ENCODE measurements at regions not wholly inside any gene's neighbourhood (a gene's known extent, or its start where the extent isn't known, plus 50 kb on each side); places are given as distances from the start of the nearest gene placed in this dataset.

- ChIA-PET CTCF (interaction anchor here (3.9 kb wide), 1 partner anchor 32 kb away, joined by 19 read pairs; no protein-coding TSS in a partner anchor), POLR2A (no interaction called here)
- no peaks in the 10 kb centered on the region for H3K27me3 ChIP-seq (ENCODE audit: control insufficient read depth, insufficient read depth, low read length)
- no peak overlapping the region for H3K27ac ChIP-seq (ENCODE audit: low read depth, low read length)
- H3K9me3 ChIP-seq (ENCODE audit: control insufficient read depth, insufficient read depth, low read length) = no peaks in the 10 kb centered on the region
- no peak for DNase-seq (ENCODE audit: low read depth, low spot score)
- no peak for TF ChIP-seq CTCF (IDR thresholded peaks at IDR 0.05; ENCODE audit: low read depth, low read length)
- no peak overlapping the region for H3K4me3 ChIP-seq (ENCODE audit: low read depth, low read length)
Measured at GRCh38 chr6:99836471-99836870, 157.6 kb downstream of the MCHR2 start.

GRCh38 chr6:99838607-99839006, 155.4 kb downstream of the MCHR2 start:
- Histone ChIP-seq H3K9me3 (ENCODE audit: control insufficient read depth, insufficient read depth, low read length) (no peaks in the 10 kb centered on the region), H3K27me3 (ENCODE audit: control insufficient read depth, insufficient read depth, low read length) (no peaks in the 10 kb centered on the region), H3K4me3 (ENCODE audit: low read depth, low read length) (no peak overlapping the region), H3K27ac (ENCODE audit: low read depth, low read length) (no peak overlapping the region)
- CTCF ChIA-PET = interaction anchor here (3.9 kb wide), 1 partner anchor 30 kb away, joined by 19 read pairs; no protein-coding TSS in a partner anchor
- DNase-seq (ENCODE audit: low read depth, low spot score) = no peak
- TF ChIP-seq CTCF (IDR thresholded peaks at IDR 0.05; ENCODE audit: low read depth, low read length) = no peak
- POLR2A ChIA-PET = interaction anchor here (0.6 kb wide), 1 partner anchor 1004 kb away, joined by 3 read pairs; the partner anchor contains the start of gene POU3F2

GRCh38 chr6:99841297-99841696, 152.7 kb downstream of the MCHR2 start:
- POLR2A ChIA-PET = no interaction called here
- no peak for DNase-seq (ENCODE audit: low read depth, low spot score)
- no peaks in the 10 kb centered on the region for H3K9me3 ChIP-seq (ENCODE audit: control insufficient read depth, insufficient read depth, low read length)
- H3K27me3 ChIP-seq (ENCODE audit: control insufficient read depth, insufficient read depth, low read length) = no peaks in the 10 kb centered on the region
- H3K4me3 ChIP-seq (ENCODE audit: low read depth, low read length) = no peak overlapping the region
- H3K27ac ChIP-seq (ENCODE audit: low read depth, low read length) = no peak overlapping the region
- CTCF ChIA-PET = interaction anchor here (1.0 kb wide), 1 partner anchor 26 kb away, joined by 4 read pairs; no protein-coding TSS in a partner anchor
- no peak for TF ChIP-seq CTCF (IDR thresholded peaks at IDR 0.05; ENCODE audit: low read depth, low read length)

- ChIA-PET CTCF (interaction anchor here (1.5 kb wide), 1 partner anchor 22 kb away, joined by 5 read pairs; no protein-coding TSS in a partner anchor), POLR2A (no interaction called here)
- no peak overlapping the region for H3K27ac ChIP-seq (ENCODE audit: low read depth, low read length)
- TF ChIP-seq CTCF (IDR thresholded peaks at IDR 0.05; ENCODE audit: low read depth, low read length) = no peak
- no peaks in the 10 kb centered on the region for H3K27me3 ChIP-seq (ENCODE audit: control insufficient read depth, insufficient read depth, low read length)
- DNase-seq (ENCODE audit: low read depth, low spot score) = no peak
- no peaks in the 10 kb centered on the region for H3K9me3 ChIP-seq (ENCODE audit: control insufficient read depth, insufficient read depth, low read length)
- no peak overlapping the region for H3K4me3 ChIP-seq (ENCODE audit: low read depth, low read length)
Measured at GRCh38 chr6:99846006-99846405, 148.0 kb downstream of the MCHR2 start.

- Histone ChIP-seq H3K27ac (ENCODE audit: low read depth, low read length) (no peak overlapping the region), H3K9me3 (ENCODE audit: control insufficient read depth, insufficient read depth, low read length) (no peaks in the 10 kb centered on the region), H3K27me3 (ENCODE audit: control insufficient read depth, insufficient read depth, low read length) (no peaks in the 10 kb centered on the region), H3K4me3 (ENCODE audit: low read depth, low read length) (no peak overlapping the region)
- CTCF ChIA-PET = no interaction called here
- no peak for DNase-seq (ENCODE audit: low read depth, low spot score)
- TF ChIP-seq CTCF (IDR thresholded peaks at IDR 0.05; ENCODE audit: low read depth, low read length) = no peak
- POLR2A ChIA-PET = no interaction called here
Measured at GRCh38 chr6:99850841-99851240, 143.2 kb downstream of the MCHR2 start.
